ENCODE measurements at regions not wholly inside any gene's neighbourhood (a gene's known extent, or its start where the extent isn't known, plus 50 kb on each side); places are given as distances from the start of the nearest gene placed in this dataset.
A peak's percentile ranks its signal among the peaks of the same experiment; 100 is the strongest.

GRCh38 chr10:34908481-34908880 lies 93.4 kb upstream of the PARD3 start:
- H3K4me3 ChIP-seq (ENCODE audit: low read depth, low read length) = no peak overlapping the region
- DNase-seq (ENCODE audit: low read depth) = peak; percentile 60
- TF ChIP-seq, protein P1, sequence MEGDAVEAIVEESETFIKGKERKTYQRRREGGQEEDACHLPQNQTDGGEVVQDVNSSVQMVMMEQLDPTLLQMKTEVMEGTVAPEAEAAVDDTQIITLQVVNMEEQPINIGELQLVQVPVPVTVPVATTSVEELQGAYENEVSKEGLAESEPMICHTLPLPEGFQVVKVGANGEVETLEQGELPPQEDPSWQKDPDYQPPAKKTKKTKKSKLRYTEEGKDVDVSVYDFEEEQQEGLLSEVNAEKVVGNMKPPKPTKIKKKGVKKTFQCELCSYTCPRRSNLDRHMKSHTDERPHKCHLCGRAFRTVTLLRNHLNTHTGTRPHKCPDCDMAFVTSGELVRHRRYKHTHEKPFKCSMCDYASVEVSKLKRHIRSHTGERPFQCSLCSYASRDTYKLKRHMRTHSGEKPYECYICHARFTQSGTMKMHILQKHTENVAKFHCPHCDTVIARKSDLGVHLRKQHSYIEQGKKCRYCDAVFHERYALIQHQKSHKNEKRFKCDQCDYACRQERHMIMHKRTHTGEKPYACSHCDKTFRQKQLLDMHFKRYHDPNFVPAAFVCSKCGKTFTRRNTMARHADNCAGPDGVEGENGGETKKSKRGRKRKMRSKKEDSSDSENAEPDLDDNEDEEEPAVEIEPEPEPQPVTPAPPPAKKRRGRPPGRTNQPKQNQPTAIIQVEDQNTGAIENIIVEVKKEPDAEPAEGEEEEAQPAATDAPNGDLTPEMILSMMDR (conservative IDR thresholded peaks at IDR 0.05; ENCODE audit: low read depth, low read length) = no peak

- DNase-seq (ENCODE audit: low read depth) = no peak
- TF ChIP-seq, protein P1 (conservative IDR thresholded peaks at IDR 0.05; ENCODE audit: low read depth, low read length) = no peak
- no peak overlapping the region for H3K4me3 ChIP-seq (ENCODE audit: low read depth, low read length)
Measured at GRCh38 chr10:34907743-34908430, 92.8 kb upstream of the PARD3 start.

DNA sequence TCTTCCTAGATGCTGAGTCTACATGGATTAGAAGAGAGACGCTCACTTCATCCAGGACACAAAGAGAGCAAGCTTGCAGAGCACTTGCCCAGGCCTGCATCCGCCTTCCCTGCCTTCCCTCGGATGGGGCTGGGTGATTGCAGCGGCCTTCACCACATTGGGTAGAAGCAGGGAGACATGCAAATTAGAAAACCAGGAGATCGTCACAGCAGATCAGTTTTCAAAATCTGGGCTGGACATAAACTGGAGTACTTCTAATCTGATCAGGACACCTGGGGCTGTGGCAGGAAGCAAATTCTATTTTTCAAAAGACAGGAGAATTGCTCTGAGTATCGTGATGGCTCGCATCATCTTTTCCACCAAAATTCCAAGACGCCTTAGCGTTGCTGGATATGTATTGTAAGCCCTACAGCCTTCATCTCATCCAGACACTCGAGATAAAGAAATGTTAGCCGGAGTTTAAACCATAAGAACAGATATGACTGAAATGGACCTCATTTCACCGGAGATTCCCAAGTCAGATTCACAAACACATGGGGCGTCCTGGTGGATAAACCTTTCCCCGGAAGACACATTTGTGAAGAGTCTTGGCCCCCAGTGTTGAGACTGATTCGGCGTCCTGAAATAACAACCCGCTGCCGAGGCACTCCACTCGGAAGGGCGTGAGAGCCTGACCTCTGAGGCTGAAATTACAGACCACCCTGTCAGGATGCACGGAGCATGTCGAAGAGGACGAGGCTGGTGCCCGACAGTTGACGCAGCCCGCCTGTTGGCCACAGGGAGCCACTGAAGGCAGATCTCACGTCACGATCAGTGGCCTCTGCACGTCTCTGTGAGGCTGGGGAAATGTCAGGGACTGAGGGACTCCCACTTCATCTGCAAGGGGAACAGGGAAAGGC lies 91.2 kb upstream of the PARD3 start:
- TF ChIP-seq, protein P1 (conservative IDR thresholded peaks at IDR 0.05; ENCODE audit: low read depth, low read length) = no peak
- DNase-seq (ENCODE audit: low read depth) = peak; percentile 95
- peak overlapping the region; percentile 20 for H3K4me3 ChIP-seq (ENCODE audit: low read depth, low read length)

GRCh38 chr10:34905200-34905927 lies 90.3 kb upstream of the PARD3 start:
- H3K4me3 ChIP-seq (ENCODE audit: low read depth, low read length) = no peak overlapping the region
- TF ChIP-seq, protein P1 (conservative IDR thresholded peaks at IDR 0.05; ENCODE audit: low read depth, low read length) = no peak
- no peak for DNase-seq (ENCODE audit: low read depth)

DNA sequence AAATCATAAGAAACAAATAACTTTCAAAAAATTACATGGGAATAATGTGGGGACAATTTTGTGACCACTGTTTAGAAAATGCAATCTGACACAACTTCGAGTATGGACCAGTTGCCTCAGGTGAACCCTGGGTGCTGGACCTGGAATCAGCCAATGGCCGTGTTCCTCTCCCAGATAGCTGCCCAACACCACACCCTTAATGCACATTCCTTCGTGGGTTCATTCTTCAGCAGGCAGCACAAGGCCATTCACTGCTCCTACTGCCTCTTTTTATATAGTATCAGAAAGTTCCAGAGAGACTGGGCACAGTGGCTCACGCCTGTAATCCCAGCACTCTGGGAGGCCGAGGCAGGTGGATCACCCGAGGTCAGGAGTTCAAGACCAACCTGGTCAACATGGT lies 89.1 kb upstream of the PARD3 start:
- H3K4me3 ChIP-seq (ENCODE audit: low read depth, low read length) = no peak overlapping the region
- DNase-seq (ENCODE audit: low read depth) = no peak
- TF ChIP-seq, protein P1 (conservative IDR thresholded peaks at IDR 0.05; ENCODE audit: low read depth, low read length) = no peak

- H3K4me3 ChIP-seq (ENCODE audit: low read depth, low read length) = no peak overlapping the region
- no peak for DNase-seq (ENCODE audit: low read depth)
- TF ChIP-seq, protein P1 (conservative IDR thresholded peaks at IDR 0.05; ENCODE audit: low read depth, low read length) = no peak
Measured at GRCh38 chr10:34899161-34899560, 84.1 kb upstream of the PARD3 start.
